IMR-90 (cell line): ENCODE measurements at regions not wholly inside any gene's neighbourhood (a gene's known extent, or its start where the extent isn't known, plus 50 kb on each side); places are given as distances from the start of the nearest gene placed in this dataset.

Experiments used
- ATAC-seq: fragments of 200-7000 bp; cut with Tn5 transposase; 2 replicates; pipeline ENCODE4 v1.9.1; 2020; ENCODE audit warnings: low read depth, mild to moderate bottlenecking, moderate library complexity
- BruUV-seq: library from RNA; stranded (reverse); fragments of 400-500 nt; replicated peaks from 2 replicates; lab custom pipeline; 2021; lab: Mats Ljungman, UMichigan
- CTCF ChIA-PET: fragments of 300-600 bp; formaldehyde crosslinking; extraction: SDS; loops from one replicate; lab custom pipeline; 2021; ENCODE audit warnings: antibody characterized with exemption; lab: Yijun Ruan, JAX
- POLR2A ChIA-PET: fragments of 300-600 bp; sonication (Branson Sonifier 250); formaldehyde crosslinking; loops from one replicate; lab custom pipeline; 2022; ENCODE audit warnings: antibody characterized with exemption; ENCODE audit not compliant: unreplicated experiment; lab: Charles Lee
- DNase-seq: peaks from one replicate; pipeline ENCODE4 v3.0.0; 2013
- H2AFZ ChIP-seq: replicated peaks from 2 replicates; pipeline ENCODE3; 2013; ENCODE audit warnings: low read length, mild to moderate bottlenecking; ENCODE audit not compliant: poor library complexity
- H2AK5ac ChIP-seq: 2 replicates; pipeline ENCODE4 v1.6.1; 2013; ENCODE audit warnings: low read depth, low read length, inconsistent platforms
- H2AK9ac ChIP-seq: replicated peaks from 2 replicates; pipeline ENCODE3; 2013; ENCODE audit warnings: mild to moderate bottlenecking, low read depth, low read length, moderate library complexity; ENCODE audit not compliant: poor library complexity
- H2BK120ac ChIP-seq: 2 replicates; pipeline ENCODE4 v1.6.1; 2013; ENCODE audit warnings: low read depth, low read length, inconsistent platforms
- H2BK15ac ChIP-seq: 3 replicates; pipeline ENCODE4 v1.6.1; 2013; ENCODE audit warnings: low read depth, low read length, inconsistent platforms
- H2BK20ac ChIP-seq: 2 replicates; pipeline ENCODE4 v1.6.1; 2013; ENCODE audit warnings: low read depth, mild to moderate bottlenecking, inconsistent platforms, low read length, moderate library complexity
- H2BK5ac ChIP-seq: 2 replicates; pipeline ENCODE4 v1.6.1; 2013; ENCODE audit warnings: mild to moderate bottlenecking, low read depth, low read length, inconsistent platforms; ENCODE audit not compliant: poor library complexity, severe bottlenecking
- H3K14ac ChIP-seq: replicated peaks from 2 replicates; pipeline ENCODE4 v1.6.1; 2013; ENCODE audit warnings: low read depth, low read length, inconsistent platforms
- H3K18ac ChIP-seq: 2 replicates; pipeline ENCODE4 v1.6.1; 2013; ENCODE audit warnings: low read depth, low read length, control low read depth
- H3K23ac ChIP-seq: 2 replicates; pipeline ENCODE4 v1.6.1; 2013; ENCODE audit warnings: low read depth, low read length, inconsistent platforms
- H3K27ac ChIP-seq: 2 replicates; pipeline ENCODE4 v1.5.1; 2013; ENCODE audit warnings: mild to moderate bottlenecking, control low read depth, low read length; ENCODE audit not compliant: insufficient read depth
- H3K27me3 ChIP-seq: 2 replicates; pipeline ENCODE4 v1.6.1; 2013; ENCODE audit warnings: low read length; ENCODE audit not compliant: control insufficient read depth, insufficient read depth
- H3K36me3 ChIP-seq: 2 replicates; pipeline ENCODE4 v1.6.1; 2013; ENCODE audit warnings: low read length, mixed read lengths; ENCODE audit not compliant: control insufficient read depth, insufficient read depth
- H3K4ac ChIP-seq: 2 replicates; pipeline ENCODE4 v1.6.1; 2013; ENCODE audit warnings: low read depth, low read length, inconsistent platforms
- H3K4me1 ChIP-seq: 2 replicates; pipeline ENCODE4 v1.6.1; 2013; ENCODE audit warnings: low read length, mixed read lengths; ENCODE audit not compliant: control insufficient read depth, insufficient read depth
- H3K4me2 ChIP-seq: 2 replicates; pipeline ENCODE4 v1.6.1; 2013; ENCODE audit warnings: low read depth, mild to moderate bottlenecking, control low read depth, low read length, moderate library complexity
- H3K4me3 ChIP-seq: 2 replicates; pipeline ENCODE4 v1.5.1; 2013; ENCODE audit warnings: low read depth, mild to moderate bottlenecking, control low read depth, low read length, moderate library complexity; ENCODE audit not compliant: insufficient read depth
- H3K56ac ChIP-seq: 2 replicates; pipeline ENCODE4 v1.6.1; 2013; ENCODE audit warnings: low read length, inconsistent platforms; ENCODE audit not compliant: insufficient read depth; ENCODE audit errors: extremely low read depth
- H3K79me1 ChIP-seq, 2 experiments: 2 replicates each; pipeline ENCODE4 v1.6.1; 2013; ENCODE audit warnings: low read length in 2 of 2, inconsistent platforms in 1 of 2, low read depth in 1 of 2
- H3K9ac ChIP-seq: 2 replicates; pipeline ENCODE4 v1.6.1; 2013; ENCODE audit warnings: low read depth, low read length, control low read depth
- H3K9me1 ChIP-seq: 2 replicates; pipeline ENCODE4 v1.6.1; 2013; ENCODE audit warnings: low read length, inconsistent platforms; ENCODE audit not compliant: insufficient read depth
- H3K9me3 ChIP-seq: 2 replicates; pipeline ENCODE4 v1.6.1; 2013; ENCODE audit warnings: low read length; ENCODE audit not compliant: control insufficient read depth, insufficient read depth
- H4K20me1 ChIP-seq: 2 replicates; pipeline ENCODE4 v1.6.1; 2013; ENCODE audit warnings: low read length, inconsistent platforms; ENCODE audit not compliant: insufficient read depth
- H4K5ac ChIP-seq: 2 replicates; pipeline ENCODE4 v1.6.1; 2013; ENCODE audit warnings: mild to moderate bottlenecking, low read depth, low read length, control low read depth
- H4K8ac ChIP-seq, 2 experiments: 2 replicates each; pipeline ENCODE4 v1.6.1; 2013; ENCODE audit warnings: low read depth in 2 of 2, low read length in 2 of 2, control low read depth in 1 of 2, inconsistent platforms in 1 of 2
- H4K91ac ChIP-seq: 2 replicates; pipeline ENCODE4 v1.6.1; 2013; ENCODE audit warnings: low read depth, low read length, inconsistent platforms; ENCODE audit not compliant: insufficient read depth
- BHLHE40 ChIP-seq: fragments of 150-350 bp; IDR thresholded peaks from 2 replicates; pipeline ENCODE4 v1.6.1; 2016; ENCODE audit warnings: mild to moderate bottlenecking, low read depth, low read length
- CHD1 ChIP-seq: IDR thresholded peaks from 2 replicates; pipeline ENCODE4 v1.6.1; 2012; ENCODE audit warnings: low read depth, low read length, improper control_type of control experiment
- FOS ChIP-seq: fragments of 150-350 bp; IDR thresholded peaks from 2 replicates; pipeline ENCODE4 v1.6.1; 2016; ENCODE audit warnings: low read depth, low read length
- MAFK ChIP-seq: IDR thresholded peaks from 2 replicates; pipeline ENCODE4 v1.6.1; 2012; ENCODE audit warnings: low read depth, low read length, improper control_type of control experiment
- POLR2A ChIP-seq: IDR thresholded peaks from 2 replicates; pipeline ENCODE4 v1.6.1; 2012; ENCODE audit warnings: mild to moderate bottlenecking, low read depth, low read length
- SMC3 ChIP-seq: fragments of 150-350 bp; IDR thresholded peaks from 2 replicates; pipeline ENCODE4 v1.6.1; 2016; ENCODE audit warnings: low read depth, mild to moderate bottlenecking, antibody characterized with exemption, low read length, moderate library complexity
- WGBS, 2 experiments: methylation state at CpG; one replicate each; pipeline versions ENCODE4 v1.1.5 to v1.1.7; 2013; ENCODE audit warnings: missing lambda C conversion rate in 2 of 2; ENCODE audit not compliant: insufficient read length in 1 of 2; ENCODE audit errors: extremely low coverage in 2 of 2; 5-methylcytosine and 5-hydroxymethylcytosine counted together
- dilution Hi-C: fragments of 300-500 bp; cut with HindIII; formaldehyde crosslinking; loops from one replicate; pipeline ENCODE4 v1.14.3; 2018; ENCODE audit warnings: low sequenced_read_pairs; ENCODE audit not compliant: unreplicated experiment
- in situ Hi-C: fragments of 300-500 bp; cut with MboI; formaldehyde crosslinking; loops from 3 replicates; pipeline ENCODE4 v1.14.3; 2019; ENCODE audit warnings: low sequenced_read_pairs, inconsistent platforms, mixed read lengths
- intact Hi-C: fragments of 100-400 bp; cut with micrococcal nuclease; formaldehyde crosslinking; loops from 2 replicates; pipeline ENCODE4 v1.10.0; 2022

DNA sequence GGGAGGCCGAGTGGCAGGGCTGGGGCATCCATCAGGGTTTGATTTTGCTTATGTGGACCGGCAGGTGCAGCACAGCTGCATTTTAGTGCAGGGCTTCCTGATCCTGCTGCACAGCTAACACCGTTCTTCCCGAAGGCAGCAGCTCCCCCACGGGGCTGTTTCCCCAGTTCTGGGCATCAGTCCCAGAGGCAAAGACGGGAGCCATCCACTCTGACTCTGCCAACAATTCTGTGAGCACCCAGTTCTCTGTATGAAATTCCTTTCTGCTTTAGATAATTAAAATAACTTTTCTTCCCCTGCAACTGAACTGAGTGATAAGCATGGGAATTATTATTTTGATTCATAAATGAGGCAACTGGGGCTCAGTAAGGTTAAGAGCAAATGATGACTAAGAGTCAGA lies 262.9 kb upstream of the ATP10A start:
- DNase-seq (no peak), ATAC-seq (no peak)
- Histone ChIP-seq H2BK20ac (no peak overlapping the region), H3K9me3 (peaks cover 6% of the 10 kb centered on the region; the same call in 1 of the 2 replicates), H3K23ac (no peak overlapping the region), H3K4ac (no peak overlapping the region), H3K4me2 (no peak overlapping the region), H2AFZ (no peak overlapping the region), H3K4me1 (no peaks in the 10 kb centered on the region), H2BK15ac (no peak overlapping the region), H3K14ac (no peak overlapping the region), H3K27ac (no peak overlapping the region), H2BK120ac (no peak overlapping the region), H4K20me1 (no peaks in the 10 kb centered on the region), H3K9ac (no peak overlapping the region), H4K5ac (no peak overlapping the region), H3K56ac (no peak overlapping the region), H3K79me1 (no peaks in the 10 kb centered on the region), H2AK5ac (no peak overlapping the region), H4K8ac (no peak overlapping the region), H3K36me3 (no peaks in the 10 kb centered on the region), H4K91ac (no peak overlapping the region), H3K18ac (no peak overlapping the region), H2BK5ac (no peak overlapping the region), H3K27me3 (no peaks in the 10 kb centered on the region), H2AK9ac (no peak overlapping the region), H3K4me3 (no peak overlapping the region), H3K9me1 (no peaks in the 10 kb centered on the region)
- in situ Hi-C loops, result no loop called here
- no TSS peak for BruUV-seq
- no peak for TF ChIP-seq SMC3
- TF ChIP-seq POLR2A, result no peak
- no peak for TF ChIP-seq MAFK
- no peak for TF ChIP-seq BHLHE40
- TF ChIP-seq CHD1, result no peak
- no peak for TF ChIP-seq FOS
- WGBS, 2 experiments, result 0% methylated on average over 3 of the region's 6 CpGs; no CpG with 5 or more reads in 1 of the 2 experiments
- CTCF ChIA-PET, result no interaction called here
- intact Hi-C loops, result no loop called here
- POLR2A ChIA-PET, result no interaction called here
- dilution Hi-C loops, result no loop called here
